Endothelial cell of umbilical vein (primary cell): ENCODE measurements at regions not wholly inside any gene's neighbourhood (a gene's known extent, or its start where the extent isn't known, plus 50 kb on each side); places are given as distances from the start of the nearest gene placed in this dataset.
"Not testable (repeated sequence)": the region's sequence is repeated elsewhere in the genome, so short reads cannot be mapped to it uniquely, and the experiment has no call there.

ENCODE experiments used
- BruUV-seq: library from RNA; stranded (reverse); fragments of 400-500 nt; replicated peaks from 2 replicates; lab custom pipeline; 2021; lab: Mats Ljungman, UMichigan
- CTCF ChIA-PET: fragments of 300-600, 350-600 bp; sonication (Branson Sonifier 250); formaldehyde crosslinking; loops from one replicate; lab custom pipeline; 2021; ENCODE audit warnings: antibody characterized with exemption, inconsistent platforms; lab: Charles Lee
- POLR2A ChIA-PET: fragments of 300-600, 350-600 bp; sonication (Branson Sonifier 250); formaldehyde crosslinking; loops from one replicate; lab custom pipeline; 2021; ENCODE audit warnings: antibody characterized with exemption, inconsistent platforms; lab: Charles Lee
- DNase-seq: peaks from one replicate; pipeline ENCODE4 v3.0.0-alpha.2; 2011; ENCODE audit warnings: low read depth, low spot score
- FAIRE-seq: peaks from 2 replicates; lab custom pipeline; 2011; peaks lifted over from hg19 to GRCh38; lab: Jason Lieb, UNC
- H2AFZ ChIP-seq: 2 replicates; pipeline ENCODE4 v1.6.0; 2012; ENCODE audit warnings: low read depth, low read length, control low read depth, inconsistent platforms
- H3K27ac ChIP-seq: 2 replicates; pipeline ENCODE4 v1.5.1; 2011; ENCODE audit warnings: low read depth, mild to moderate bottlenecking, control low read depth, low read length, moderate library complexity; ENCODE audit not compliant: insufficient read depth
- H3K27me3 ChIP-seq, 2 experiments: 2 replicates each; pipeline versions ENCODE4 v1.6.0 to v1.6.1; 2011; ENCODE audit warnings: low read length in 2 of 2, mixed read lengths in 1 of 2; ENCODE audit not compliant: control insufficient read depth in 2 of 2, insufficient read depth in 2 of 2
- H3K36me3 ChIP-seq, 2 experiments: 2 replicates in 1 of 2; 3 replicates in 1 of 2; pipeline ENCODE4 v1.5.1; 2011; ENCODE audit warnings: low read length in 2 of 2, mild to moderate bottlenecking in 1 of 2, moderate library complexity in 1 of 2; ENCODE audit not compliant: control insufficient read depth in 2 of 2, insufficient read depth in 2 of 2; ENCODE audit errors: extremely low read depth in 1 of 2
- H3K4me1 ChIP-seq: 3 replicates; pipeline ENCODE4 v1.5.1; 2011; ENCODE audit warnings: mild to moderate bottlenecking, low read length; ENCODE audit not compliant: control insufficient read depth, insufficient read depth; ENCODE audit errors: extremely low read depth
- H3K4me2 ChIP-seq: 2 replicates; pipeline ENCODE4 v1.6.1; 2011; ENCODE audit warnings: low read length, control low read depth, mixed read lengths; ENCODE audit not compliant: insufficient read depth
- H3K4me3 ChIP-seq, 3 experiments: fragments of 200-600 bp in 1 of 3; sonication (generic), shearing (Covaris generic) in 1 of 3; replicated peaks in 1 of 3; 2 replicates each; pipeline ENCODE4 v1.5.1; 2011 to 2016; ENCODE audit warnings: control low read depth in 3 of 3, low read length in 3 of 3, mild to moderate bottlenecking in 2 of 3, inconsistent platforms in 1 of 3, low read depth in 1 of 3, moderate library complexity in 1 of 3; ENCODE audit not compliant: insufficient read depth in 1 of 3
- H3K79me2 ChIP-seq: 2 replicates; pipeline ENCODE4 v1.6.0; 2012; ENCODE audit warnings: low read length, inconsistent platforms; ENCODE audit not compliant: control insufficient read depth, insufficient read depth
- H3K9ac ChIP-seq: replicated peaks from 2 replicates; pipeline ENCODE3; 2011; ENCODE audit warnings: low read length, control low read depth; ENCODE audit not compliant: insufficient read depth; ENCODE audit errors: extremely low read depth
- H3K9me1 ChIP-seq: replicated peaks from 3 replicates; pipeline ENCODE4 v1.6.0; 2011; ENCODE audit warnings: mild to moderate bottlenecking, low read length; ENCODE audit not compliant: control insufficient read depth, insufficient read depth; ENCODE audit errors: extremely low read depth
- H3K9me3 ChIP-seq: replicated peaks from 2 replicates; pipeline ENCODE4 v1.5.1; 2012; ENCODE audit warnings: low read length, inconsistent platforms; ENCODE audit not compliant: control insufficient read depth, insufficient read depth
- H4K20me1 ChIP-seq: replicated peaks from 2 replicates; pipeline ENCODE3; 2011; ENCODE audit warnings: mild to moderate bottlenecking, low read length; ENCODE audit not compliant: control insufficient read depth, insufficient read depth; ENCODE audit errors: extremely low read depth
- CTCF ChIP-seq, 2 donors: IDR thresholded peaks; 1 replicate in 1 of 2; 2 replicates in 1 of 2; pipeline ENCODE4 v1.5.1; 2011; ENCODE audit warnings: low read length in 2 of 2, mild to moderate bottlenecking in 2 of 2, moderate library complexity in 2 of 2, control low read depth in 1 of 2, inconsistent platforms in 1 of 2, low read depth in 1 of 2; ENCODE audit not compliant: insufficient read depth in 1 of 2; ENCODE audit errors: extremely low read depth in 1 of 2
- EZH2 ChIP-seq: IDR thresholded peaks from 2 replicates; pipeline ENCODE4 v1.6.1; 2012; ENCODE audit warnings: borderline replicate concordance, low read depth, mild to moderate bottlenecking, moderate library complexity, low read length, inconsistent platforms; ENCODE audit not compliant: severe bottlenecking
- FOS ChIP-seq: IDR thresholded peaks from 2 replicates; pipeline ENCODE4 v1.6.1; 2011; ENCODE audit warnings: mild to moderate bottlenecking, low read length, moderate library complexity, borderline replicate concordance; ENCODE audit not compliant: insufficient read depth
- GATA2 ChIP-seq: IDR thresholded peaks from 2 replicates; pipeline ENCODE4 v1.7.0; 2011; ENCODE audit warnings: low read depth, mild to moderate bottlenecking, moderate library complexity, mixed read lengths, low read length; ENCODE audit not compliant: insufficient read length, insufficient read depth
- JUN ChIP-seq: IDR thresholded peaks from 2 replicates; pipeline ENCODE4 v1.6.1; 2011; ENCODE audit warnings: borderline replicate concordance, low read depth; ENCODE audit not compliant: insufficient read length, insufficient read depth
- MAX ChIP-seq: IDR thresholded peaks from 2 replicates; pipeline ENCODE4 v1.6.1; 2011; ENCODE audit not compliant: insufficient read depth, insufficient read length
- MYC ChIP-seq: IDR thresholded peaks from one replicate; pipeline ENCODE4 v1.6.1; 2011; ENCODE audit warnings: mild to moderate bottlenecking, low read depth, low read length
- POLR2A ChIP-seq: IDR thresholded peaks from 2 replicates; pipeline ENCODE4 v1.6.1; 2012; ENCODE audit warnings: low read depth, mild to moderate bottlenecking, control low read depth, low read length
- POLR2AphosphoS5 ChIP-seq: IDR thresholded peaks from 2 replicates; pipeline ENCODE4 v1.6.1; 2012; ENCODE audit warnings: low read depth, mild to moderate bottlenecking, control low read depth, low read length, moderate library complexity; ENCODE audit not compliant: insufficient read depth
- dilution Hi-C: fragments of 300-500 bp; cut with MboI; formaldehyde crosslinking; loops from one replicate; pipeline ENCODE4 v1.15.0; 2019; ENCODE audit warnings: low sequenced_read_pairs; ENCODE audit not compliant: extremely low pct_ligation_motif_present
- intact Hi-C: fragments of 100-400 bp; cut with micrococcal nuclease; formaldehyde crosslinking; loops from one replicate; pipeline ENCODE4 v1.10.0; 2022

DNA sequence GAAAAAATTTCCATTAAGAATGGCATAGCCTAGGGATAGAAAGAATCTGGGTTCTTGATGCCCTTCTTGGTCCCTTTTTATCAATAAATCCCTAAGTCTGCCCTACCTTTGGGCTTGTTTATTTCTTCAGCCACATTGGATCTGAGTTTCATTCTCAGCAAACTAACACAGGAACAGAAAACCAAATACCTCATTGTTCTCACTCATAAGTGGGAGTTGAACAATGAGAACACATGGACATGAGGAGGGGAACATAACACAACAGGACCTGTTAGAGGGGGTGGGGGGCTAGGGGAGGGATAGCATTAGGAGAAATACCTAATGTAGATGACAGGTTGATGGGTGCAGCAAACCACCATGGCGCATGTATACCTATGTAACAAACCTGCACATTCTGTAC is 237.0 kb upstream of the MAP2 start:
- H3K27ac ChIP-seq, H3K36me3 ChIP-seq, POLR2A ChIA-PET, intact Hi-C loops, BruUV-seq, H2AFZ ChIP-seq, H3K27me3 ChIP-seq, H3K9me3 ChIP-seq, CTCF ChIA-PET, H3K9ac ChIP-seq, FAIRE-seq, H3K4me1 ChIP-seq, H3K4me2 ChIP-seq, H4K20me1 ChIP-seq, H3K9me1 ChIP-seq, DNase-seq, H3K4me3 ChIP-seq, dilution Hi-C loops, H3K79me2 ChIP-seq: not testable (repeated sequence)

DNA sequence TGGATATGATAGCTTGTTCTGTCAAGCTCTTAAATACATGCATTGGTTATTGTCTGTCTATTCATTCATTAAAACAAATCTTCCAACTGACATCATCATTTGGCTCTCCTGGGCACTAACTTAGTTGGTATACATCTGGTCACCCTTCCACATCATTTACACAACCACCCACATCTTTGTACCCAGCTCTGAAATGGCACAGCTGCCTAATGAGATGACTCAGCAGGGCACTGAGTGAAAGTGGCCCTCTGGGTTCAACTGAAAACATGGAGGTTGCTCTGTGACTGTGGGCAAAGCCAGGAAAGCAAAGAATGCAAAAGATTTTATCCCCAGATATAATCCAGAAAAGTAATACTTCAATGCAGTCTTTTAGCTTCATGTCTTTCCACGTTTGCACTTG is 234.0 kb upstream of the MAP2 start:
- H3K4me2 ChIP-seq = no peak overlapping the region
- H3K27me3 ChIP-seq = no peaks in the 10 kb centered on the region
- dilution Hi-C loops = no loop called here
- no peaks in the 10 kb centered on the region for H3K9me1 ChIP-seq
- no peaks in the 10 kb centered on the region for H3K36me3 ChIP-seq
- no peaks in the 10 kb centered on the region for H3K79me2 ChIP-seq
- no TSS peak for BruUV-seq
- H3K9me3 ChIP-seq = no peaks in the 10 kb centered on the region
- H3K4me3 ChIP-seq = no peak overlapping the region
- H2AFZ ChIP-seq = no peak overlapping the region
- no peaks in the 10 kb centered on the region for H3K4me1 ChIP-seq
- CTCF ChIA-PET = no interaction called here
- DNase-seq = no peak
- no peak for TF ChIP-seq FOS
- no peak for TF ChIP-seq EZH2
- no peak for TF ChIP-seq CTCF (IDR thresholded peaks at IDR 0.05; ENCODE audit: extremely low read depth in 1 of 2, insufficient read depth in 1 of 2, low read depth in 1 of 2, low read length in 2 of 2)
- no peak for TF ChIP-seq POLR2AphosphoS5
- TF ChIP-seq MAX = no peak
- TF ChIP-seq GATA2 = no peak
- no peak for TF ChIP-seq JUN
- TF ChIP-seq MYC = no peak
- no peak for TF ChIP-seq POLR2A
- no peak for FAIRE-seq
- POLR2A ChIA-PET = no interaction called here
- intact Hi-C loops = no loop called here
- H4K20me1 ChIP-seq = no peaks in the 10 kb centered on the region
- no peak overlapping the region for H3K9ac ChIP-seq
- no peak overlapping the region for H3K27ac ChIP-seq
